OCI-LY3 (cell line): ENCODE measurements at regions not wholly inside any gene's neighbourhood (a gene's known extent, or its start where the extent isn't known, plus 50 kb on each side); places are given as distances from the start of the nearest gene placed in this dataset.

Experiments used
- EZH2phosphoT487 ChIP-seq: fragments of 200-600 bp; shearing (Covaris generic); IDR thresholded peaks from 2 replicates; pipeline ENCODE4 v1.6.1; 2018; ENCODE audit warnings: antibody characterized with exemption, mixed run types, low read depth
- TF ChIP-seq, protein P1 (sequence below): fragments of 200-600, 300-600 bp; sonication (generic); IDR thresholded peaks from 2 replicates; pipeline ENCODE4 v1.5.1; 2014; ENCODE audit warnings: antibody characterized with exemption, low read length, low read depth

DNA sequence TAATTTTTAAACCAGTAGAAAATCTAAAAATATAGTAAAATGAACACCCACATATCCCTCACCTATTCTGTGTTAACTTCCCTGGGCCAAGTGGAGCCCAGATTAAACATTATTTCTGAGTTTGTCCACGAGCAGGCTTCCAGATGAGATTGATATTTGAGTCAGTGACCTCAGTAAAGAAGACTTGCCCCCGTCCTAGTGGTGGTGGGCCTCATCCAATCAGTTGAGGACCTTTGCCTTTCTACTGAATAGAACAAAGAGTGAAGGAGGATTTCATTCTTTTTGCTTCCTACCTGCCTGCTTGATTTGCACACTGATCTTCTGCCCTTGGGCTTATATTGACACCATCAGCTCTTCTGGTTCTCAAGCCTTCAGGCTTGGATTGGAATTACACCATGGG, 174.7 kb upstream of the PLEKHG7 start:
- TF ChIP-seq, protein P1, sequence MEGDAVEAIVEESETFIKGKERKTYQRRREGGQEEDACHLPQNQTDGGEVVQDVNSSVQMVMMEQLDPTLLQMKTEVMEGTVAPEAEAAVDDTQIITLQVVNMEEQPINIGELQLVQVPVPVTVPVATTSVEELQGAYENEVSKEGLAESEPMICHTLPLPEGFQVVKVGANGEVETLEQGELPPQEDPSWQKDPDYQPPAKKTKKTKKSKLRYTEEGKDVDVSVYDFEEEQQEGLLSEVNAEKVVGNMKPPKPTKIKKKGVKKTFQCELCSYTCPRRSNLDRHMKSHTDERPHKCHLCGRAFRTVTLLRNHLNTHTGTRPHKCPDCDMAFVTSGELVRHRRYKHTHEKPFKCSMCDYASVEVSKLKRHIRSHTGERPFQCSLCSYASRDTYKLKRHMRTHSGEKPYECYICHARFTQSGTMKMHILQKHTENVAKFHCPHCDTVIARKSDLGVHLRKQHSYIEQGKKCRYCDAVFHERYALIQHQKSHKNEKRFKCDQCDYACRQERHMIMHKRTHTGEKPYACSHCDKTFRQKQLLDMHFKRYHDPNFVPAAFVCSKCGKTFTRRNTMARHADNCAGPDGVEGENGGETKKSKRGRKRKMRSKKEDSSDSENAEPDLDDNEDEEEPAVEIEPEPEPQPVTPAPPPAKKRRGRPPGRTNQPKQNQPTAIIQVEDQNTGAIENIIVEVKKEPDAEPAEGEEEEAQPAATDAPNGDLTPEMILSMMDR, result no peak
- no peak for TF ChIP-seq EZH2phosphoT487
